Erythroblast (primary cell): ENCODE measurements at regions not wholly inside any gene's neighbourhood (a gene's known extent, or its start where the extent isn't known, plus 50 kb on each side); places are given as distances from the start of the nearest gene placed in this dataset.

Experiments used
- GATA1 ChIP-seq: IDR thresholded peaks from 2 replicates; pipeline ENCODE4 v1.6.1; 2011; ENCODE audit warnings: low read depth, mild to moderate bottlenecking, control low read depth, low read length, moderate library complexity
- POLR2A ChIP-seq: IDR thresholded peaks from 2 replicates; pipeline ENCODE4 v1.6.1; 2011; ENCODE audit warnings: mild to moderate bottlenecking, low read length

DNA sequence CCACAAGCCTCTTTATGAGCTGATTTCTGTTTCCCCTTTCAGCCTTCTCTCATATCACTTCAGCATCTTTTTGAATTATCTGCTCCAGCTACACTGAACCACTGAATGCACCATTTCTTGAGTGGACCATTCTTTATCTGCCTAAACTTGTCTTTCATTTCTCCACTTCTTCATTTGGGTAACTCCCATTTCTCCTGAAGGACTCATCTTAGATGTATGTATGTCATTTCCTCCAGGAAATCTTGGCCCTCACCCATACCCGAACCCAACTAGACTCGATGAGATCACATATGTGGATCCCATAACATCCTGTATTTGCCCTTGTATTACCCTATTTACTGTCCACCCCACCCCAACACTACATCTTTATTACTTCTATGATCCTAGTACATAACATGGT, 249.8 kb downstream of the KIF4B start:
- TF ChIP-seq POLR2A, result no peak
- no peak for TF ChIP-seq GATA1
